ENCODE measurements at regions not wholly inside any gene's neighbourhood (a gene's known extent, or its start where the extent isn't known, plus 50 kb on each side); places are given as distances from the start of the nearest gene placed in this dataset.

DNA sequence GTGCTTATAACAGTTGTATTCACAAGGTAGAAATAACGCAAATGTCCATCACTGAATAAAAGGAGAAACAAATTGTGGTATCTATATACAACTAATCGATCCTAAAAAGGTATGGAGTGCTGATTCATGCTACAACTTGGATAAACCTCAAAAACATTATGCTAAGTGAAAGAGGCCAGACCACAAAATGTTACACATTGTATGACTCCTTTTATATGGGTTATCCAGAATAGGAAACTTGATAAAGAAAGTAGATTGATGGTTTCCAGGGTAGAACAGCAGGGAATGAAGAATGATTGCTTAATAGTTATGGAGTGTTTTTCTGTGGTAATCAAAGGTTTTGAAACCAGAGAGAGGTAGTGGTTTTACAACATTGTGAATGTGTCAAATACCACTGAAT is 432.2 kb upstream of the TRIB2 start:
- peaks cover 0 to 25% (median 0%) of the 10 kb centered on the region in 5 donors for H3K27me3 Mint-ChIP-seq
- Histone ChIP-seq H3K27me3 (ENCODE audit: control insufficient read depth in 2 of 2, insufficient read depth in 2 of 2, low read length in 2 of 2) (no peaks in the 10 kb centered on the region), H3K27ac (ENCODE audit: low read depth, low read length) (no peak overlapping the region), H3K36me3 (ENCODE audit: control insufficient read depth in 2 of 3, insufficient read depth in 3 of 3, low read length in 3 of 3) (no peaks in the 10 kb centered on the region), H3K4me1 (ENCODE audit: control insufficient read depth in 2 of 2, insufficient read depth in 2 of 2, low read length in 2 of 2) (no peaks in the 10 kb centered on the region), H3K9me3 (ENCODE audit: control insufficient read depth in 2 of 3, low read length in 3 of 3) (no peaks in the 10 kb centered on the region), H3K4me3 (ENCODE audit: low read length) (no peak overlapping the region)
- ChIA-PET CTCF (no interaction called here), POLR2A (no interaction called here)
- H3K4me3 Mint-ChIP-seq, result no peak overlapping the region
- intact Hi-C loops (cut with micrococcal nuclease), result no loop called here
- H3K36me3 Mint-ChIP-seq, result peaks cover 0 to 2% (median 0%) of the 10 kb centered on the region in 5 donors
- H3K9me3 Mint-ChIP-seq, result peaks cover 0 to 4% (median 0%) of the 10 kb centered on the region in 11 donors
- peaks cover 0 to 36% (median 20%) of the 10 kb centered on the region in 7 donors for H3K4me1 Mint-ChIP-seq
- ATAC-seq, result no peak
- DNase-seq, result no peak
- peak overlapping the region in 2 of 9 donors; percentile 5 to 22 for H3K27ac Mint-ChIP-seq

DNA sequence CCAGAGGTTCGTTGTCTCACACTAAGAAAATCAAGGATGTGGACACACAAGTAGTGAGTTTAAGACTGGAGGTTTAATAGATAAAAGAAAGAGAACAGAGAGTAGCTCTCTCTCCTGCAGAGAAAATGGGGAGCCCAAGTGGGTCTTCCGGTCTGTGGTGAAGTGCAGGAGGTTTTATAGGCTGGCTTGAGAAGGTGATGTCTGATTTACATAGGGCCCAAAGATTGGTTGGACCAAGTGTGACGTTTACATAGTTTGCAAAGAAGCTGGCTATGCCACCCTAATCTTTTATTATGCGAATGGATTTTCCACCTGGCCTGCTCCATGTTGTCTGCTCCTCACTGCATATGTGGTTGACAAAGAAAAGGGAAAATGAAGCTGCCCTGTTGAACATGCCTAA is 430.4 kb upstream of the TRIB2 start:
- Histone ChIP-seq H3K4me1 (ENCODE audit: control insufficient read depth in 2 of 2, insufficient read depth in 2 of 2, low read length in 2 of 2) (no peaks in the 10 kb centered on the region), H3K27ac (ENCODE audit: low read depth, low read length) (no peak overlapping the region), H3K4me3 (ENCODE audit: low read length) (no peak overlapping the region), H3K9me3 (ENCODE audit: control insufficient read depth in 2 of 3, low read length in 3 of 3) (no peaks in the 10 kb centered on the region), H3K27me3 (ENCODE audit: control insufficient read depth in 2 of 2, insufficient read depth in 2 of 2, low read length in 2 of 2) (no peaks in the 10 kb centered on the region), H3K36me3 (ENCODE audit: control insufficient read depth in 2 of 3, insufficient read depth in 3 of 3, low read length in 3 of 3) (no peaks in the 10 kb centered on the region)
- peak overlapping the region in 1 of 10 donors; percentile 7 for H3K4me3 Mint-ChIP-seq
- POLR2A ChIA-PET, result interaction anchor here (0.6 to 1.5 kb wide), 3 partner anchors 10 to 16 kb away, joined by 4 to 5 read pairs (median 4); no protein-coding TSS in a partner anchor
- peaks cover 0 to 13% (median 0%) of the 10 kb centered on the region in 5 donors for H3K36me3 Mint-ChIP-seq
- H3K27ac Mint-ChIP-seq, result no peak overlapping the region
- H3K4me1 Mint-ChIP-seq, result peaks cover 0 to 36% (median 18%) of the 10 kb centered on the region in 7 donors
- intact Hi-C loops (cut with micrococcal nuclease), result loop anchor here in 1 of 2 donors (5.0 kb wide), 1 partner anchor 39 kb away; no protein-coding TSS in a partner anchor
- peaks cover 0 to 7% (median 0%) of the 10 kb centered on the region in 11 donors for H3K9me3 Mint-ChIP-seq
- H3K27me3 Mint-ChIP-seq, result peaks cover 0 to 27% (median 0%) of the 10 kb centered on the region in 5 donors
- CTCF ChIA-PET, result no interaction called here
- DNase-seq, result no peak
- ATAC-seq, result no peak

DNA sequence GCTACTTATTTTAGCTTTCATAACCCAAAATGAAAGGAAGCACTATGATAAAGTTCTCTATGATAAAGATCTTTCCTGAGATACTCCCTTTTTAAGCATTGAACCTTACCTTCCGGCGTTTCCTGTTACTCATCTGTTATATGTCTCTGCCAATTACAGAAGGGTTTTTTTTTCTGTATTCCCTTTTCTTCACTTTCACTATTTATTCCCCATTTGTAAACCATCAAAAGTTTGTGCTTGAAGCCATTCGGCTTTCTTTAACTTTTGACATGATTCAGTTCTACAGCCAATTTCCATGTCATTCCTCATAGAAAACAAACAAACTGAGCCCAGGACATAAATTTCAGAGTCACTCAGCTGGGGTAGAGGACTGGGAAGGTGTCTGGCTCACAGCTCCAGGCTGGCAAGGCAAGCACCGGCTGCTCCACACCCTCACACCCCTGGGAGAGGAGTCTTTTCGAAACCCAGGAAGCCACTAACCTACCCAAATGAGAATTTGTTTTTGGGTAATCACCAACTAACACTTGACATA is 429.4 kb upstream of the TRIB2 start:
- Mint-ChIP-seq H3K4me3 (peak overlapping the region in 3 of 10 donors; percentile 0 to 44 (median 21)), H3K27ac (peak overlapping the region in 2 of 9 donors; percentile 13 to 18), H3K27me3 (peaks cover 0 to 24% (median 0%) of the 10 kb centered on the region in 5 donors), H3K36me3 (peaks cover 0 to 21% (median 0%) of the 10 kb centered on the region in 5 donors), H3K4me1 (peaks cover 0 to 44% (median 18%) of the 10 kb centered on the region in 7 donors), H3K9me3 (peaks cover 0 to 14% (median 0%) of the 10 kb centered on the region in 11 donors)
- CTCF ChIA-PET, result no interaction called here
- Histone ChIP-seq H3K9me3 (ENCODE audit: control insufficient read depth in 2 of 3, low read length in 3 of 3) (no peaks in the 10 kb centered on the region), H3K27me3 (ENCODE audit: control insufficient read depth in 2 of 2, insufficient read depth in 2 of 2, low read length in 2 of 2) (no peaks in the 10 kb centered on the region), H3K36me3 (ENCODE audit: control insufficient read depth in 2 of 3, insufficient read depth in 3 of 3, low read length in 3 of 3) (no peaks in the 10 kb centered on the region), H3K4me1 (ENCODE audit: control insufficient read depth in 2 of 2, insufficient read depth in 2 of 2, low read length in 2 of 2) (no peaks in the 10 kb centered on the region), H3K27ac (ENCODE audit: low read depth, low read length) (no peak overlapping the region), H3K4me3 (ENCODE audit: low read length) (no peak overlapping the region)
- intact Hi-C loops (cut with micrococcal nuclease), result loop anchor here in 1 of 2 donors (5.0 kb wide), 1 partner anchor 40 kb away; no protein-coding TSS in a partner anchor
- POLR2A ChIA-PET, result interaction anchor here (0.6 to 1.5 kb wide), 3 partner anchors 9 to 17 kb away, joined by 4 to 5 read pairs (median 4); no protein-coding TSS in a partner anchor
- ATAC-seq (no peak), DNase-seq (no peak)

DNA sequence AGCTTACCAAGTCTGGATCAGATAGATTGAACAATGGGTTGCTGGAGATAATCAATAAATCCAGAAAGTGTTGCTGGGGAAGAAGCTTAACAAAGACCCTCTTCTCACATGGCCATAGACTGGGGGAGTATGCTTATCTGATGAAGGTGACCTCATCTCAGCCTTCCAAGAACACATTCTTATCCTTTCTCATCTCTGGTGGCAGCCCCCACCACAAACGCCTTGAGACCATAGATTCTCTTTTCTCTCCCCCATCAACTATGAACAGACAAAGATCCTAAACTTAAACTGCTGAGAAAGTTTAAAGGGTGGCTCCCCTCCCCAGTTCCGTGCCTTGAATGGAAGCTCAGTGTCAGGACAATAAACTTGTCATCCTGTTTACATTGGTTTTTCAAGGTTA is 428.7 kb upstream of the TRIB2 start:
- H3K36me3 ChIP-seq (ENCODE audit: control insufficient read depth in 2 of 3, insufficient read depth in 3 of 3, low read length in 3 of 3), result no peaks in the 10 kb centered on the region
- H3K27ac ChIP-seq (ENCODE audit: low read depth, low read length), result no peak overlapping the region
- Mint-ChIP-seq H3K27ac (peak overlapping the region in 1 of 9 donors; percentile 23), H3K9me3 (peaks cover 0 to 14% (median 0%) of the 10 kb centered on the region in 11 donors), H3K27me3 (peaks cover 0 to 24% (median 0%) of the 10 kb centered on the region in 5 donors), H3K36me3 (peaks cover 0 to 25% (median 0%) of the 10 kb centered on the region in 5 donors), H3K4me3 (no peak overlapping the region), H3K4me1 (peaks cover 0 to 46% (median 18%) of the 10 kb centered on the region in 7 donors)
- H3K4me3 ChIP-seq (ENCODE audit: low read length), result no peak overlapping the region
- intact Hi-C loops (cut with micrococcal nuclease), result loop anchor here in 1 of 2 donors (5.0 kb wide), 1 partner anchor 41 kb away; no protein-coding TSS in a partner anchor
- ChIA-PET POLR2A (no interaction called here), CTCF (no interaction called here)
- no peaks in the 10 kb centered on the region for H3K9me3 ChIP-seq (ENCODE audit: control insufficient read depth in 2 of 3, low read length in 3 of 3)
- DNase-seq (no peak), ATAC-seq (no peak)
- no peaks in the 10 kb centered on the region for H3K27me3 ChIP-seq (ENCODE audit: control insufficient read depth in 2 of 2, insufficient read depth in 2 of 2, low read length in 2 of 2)
- no peaks in the 10 kb centered on the region for H3K4me1 ChIP-seq (ENCODE audit: control insufficient read depth in 2 of 2, insufficient read depth in 2 of 2, low read length in 2 of 2)

DNA sequence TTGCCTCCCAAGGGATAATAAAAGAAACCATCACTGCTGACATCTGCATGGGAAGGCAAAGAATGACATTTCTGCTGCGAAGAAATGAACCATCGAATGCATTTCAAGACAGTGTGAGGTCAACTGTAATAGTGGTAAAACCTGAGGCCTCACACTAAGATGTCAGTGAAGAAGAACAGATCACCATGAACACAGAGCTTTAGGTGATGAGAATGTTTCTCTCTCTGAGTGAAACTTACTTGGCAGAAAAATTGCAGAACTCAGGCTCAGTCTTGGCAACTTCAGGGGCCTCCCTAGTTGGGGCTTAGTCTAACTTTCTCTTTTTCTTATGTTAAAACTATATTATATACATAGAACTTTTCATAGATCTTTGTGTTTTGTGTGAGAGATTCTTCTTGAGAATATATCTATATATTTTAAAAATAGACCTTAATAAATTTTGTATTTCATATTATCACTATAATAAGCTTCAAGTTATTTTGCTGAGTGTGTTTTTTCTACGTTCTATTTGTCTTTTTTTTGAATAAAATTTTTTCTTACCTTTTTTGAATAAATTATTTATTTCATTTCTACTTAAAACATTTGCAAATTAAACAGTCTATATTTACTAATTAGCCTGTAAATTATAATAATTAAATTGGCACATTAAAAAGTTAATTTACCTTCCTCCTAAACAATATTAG is 427.5 kb upstream of the TRIB2 start:
- Histone ChIP-seq H3K27me3 (ENCODE audit: control insufficient read depth in 2 of 2, insufficient read depth in 2 of 2, low read length in 2 of 2) (no peaks in the 10 kb centered on the region), H3K4me1 (ENCODE audit: control insufficient read depth in 2 of 2, insufficient read depth in 2 of 2, low read length in 2 of 2) (no peaks in the 10 kb centered on the region), H3K9me3 (ENCODE audit: control insufficient read depth in 2 of 3, low read length in 3 of 3) (no peaks in the 10 kb centered on the region), H3K36me3 (ENCODE audit: control insufficient read depth in 2 of 3, insufficient read depth in 3 of 3, low read length in 3 of 3) (no peaks in the 10 kb centered on the region), H3K27ac (ENCODE audit: low read depth, low read length) (no peak overlapping the region), H3K4me3 (ENCODE audit: low read length) (no peak overlapping the region)
- no peak for DNase-seq
- ChIA-PET POLR2A (no interaction called here), CTCF (no interaction called here)
- intact Hi-C loops (cut with micrococcal nuclease), result loop anchor here in 1 of 2 donors (5.0 kb wide), 1 partner anchor 42 kb away; no protein-coding TSS in a partner anchor
- Mint-ChIP-seq H3K36me3 (peaks cover 0 to 28% (median 0%) of the 10 kb centered on the region in 5 donors), H3K9me3 (peaks cover 0 to 14% (median 0%) of the 10 kb centered on the region in 11 donors), H3K27ac (no peak overlapping the region), H3K4me1 (peaks cover 4 to 49% (median 29%) of the 10 kb centered on the region in 7 donors), H3K27me3 (peaks cover 0 to 16% (median 0%) of the 10 kb centered on the region in 5 donors), H3K4me3 (no peak overlapping the region)
- no peak for ATAC-seq

DNA sequence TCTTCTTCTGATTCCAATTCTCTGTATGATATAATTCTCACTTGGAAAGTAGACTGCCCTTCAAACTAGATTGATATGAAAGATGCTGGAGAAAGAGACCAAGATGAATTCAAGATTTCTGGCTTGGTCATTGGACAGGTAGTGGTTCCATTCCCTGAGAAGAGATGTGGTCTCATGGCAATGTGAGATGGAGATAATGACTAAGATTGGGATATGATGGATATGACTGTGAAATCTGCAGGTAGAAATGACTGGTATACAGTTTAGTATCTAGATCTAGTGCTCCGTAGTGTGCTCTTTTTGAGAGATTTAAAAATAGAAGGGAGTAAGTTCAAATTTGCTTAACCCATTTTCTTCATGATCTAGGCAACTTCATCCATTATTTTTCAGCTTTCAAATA is 425.4 kb upstream of the TRIB2 start:
- DNase-seq, result no peak
- H3K27me3 Mint-ChIP-seq, result peaks cover 0 to 6% (median 0%) of the 10 kb centered on the region in 5 donors
- no peaks in the 10 kb centered on the region for H3K27me3 ChIP-seq (ENCODE audit: control insufficient read depth in 2 of 2, insufficient read depth in 2 of 2, low read length in 2 of 2)
- peaks cover 0 to 32% (median 0%) of the 10 kb centered on the region in 5 donors for H3K36me3 Mint-ChIP-seq
- no peaks in the 10 kb centered on the region for H3K36me3 ChIP-seq (ENCODE audit: control insufficient read depth in 2 of 3, insufficient read depth in 3 of 3, low read length in 3 of 3)
- no peak overlapping the region for H3K27ac Mint-ChIP-seq
- peaks cover 0 to 13% of the 10 kb centered on the region in 2 donors for H3K4me1 ChIP-seq (ENCODE audit: control insufficient read depth in 2 of 2, insufficient read depth in 2 of 2, low read length in 2 of 2)
- H3K9me3 Mint-ChIP-seq, result peaks cover 0 to 12% (median 0%) of the 10 kb centered on the region in 11 donors
- no peak for ATAC-seq
- intact Hi-C loops (cut with micrococcal nuclease), result loop anchor here in 1 of 2 donors (5.0 to 10.0 kb wide), 6 partner anchors 119 to 563 kb away; no protein-coding TSS in a partner anchor
- POLR2A ChIA-PET, result interaction anchor here (0.6 to 1.2 kb wide), 2 partner anchors 11 to 19 kb away, joined by 3 read pairs; no protein-coding TSS in a partner anchor
- H3K9me3 ChIP-seq (ENCODE audit: control insufficient read depth in 2 of 3, low read length in 3 of 3), result no peaks in the 10 kb centered on the region
- peaks cover 15 to 61% (median 48%) of the 10 kb centered on the region in 7 donors for H3K4me1 Mint-ChIP-seq
- no peak overlapping the region for H3K4me3 ChIP-seq (ENCODE audit: low read length)
- CTCF ChIA-PET, result interaction anchor here (0.9 kb wide), 1 partner anchor 14 kb away, joined by 3 read pairs; no protein-coding TSS in a partner anchor
- no peak overlapping the region for H3K4me3 Mint-ChIP-seq
- H3K27ac ChIP-seq (ENCODE audit: low read depth, low read length), result no peak overlapping the region

Measured in naive thymus-derived CD4-positive, alpha-beta T cell (primary cell).